ENCODE measurements at regions not wholly inside any gene's neighbourhood (a gene's known extent, or its start where the extent isn't known, plus 50 kb on each side); places are given as distances from the start of the nearest gene placed in this dataset.

GRCh38 chr2:193303464-193303863 is 1108.7 kb upstream of the TMEFF2 start:
- DNase-seq: no peak
- Mint-ChIP-seq H3K27ac (ENCODE audit: unreplicated experiment) (no peak overlapping the region), H3K4me3 (ENCODE audit: unreplicated experiment) (no peak overlapping the region), H3K27me3 (ENCODE audit: insufficient read depth, unreplicated experiment) (no peaks in the 10 kb centered on the region), H3K4me1 (ENCODE audit: low read depth, unreplicated experiment) (no peaks in the 10 kb centered on the region), H3K36me3 (ENCODE audit: insufficient read depth, unreplicated experiment) (no peaks in the 10 kb centered on the region), H3K9me3 (ENCODE audit: unreplicated experiment) (no peaks in the 10 kb centered on the region)
- no peaks in the 10 kb centered on the region for H3K27me3 ChIP-seq (replicated peaks; ENCODE audit: control insufficient read depth, insufficient read depth, low read length)
- TF ChIP-seq CTCF (IDR thresholded peaks at IDR 0.05; ENCODE audit: insufficient read depth in 1 of 2, low read depth in 1 of 2, low read length in 1 of 2, severe bottlenecking in 1 of 2, unreplicated experiment in 1 of 2): no peak
- no peaks in the 10 kb centered on the region for H3K4me1 ChIP-seq
- H3K4me3 ChIP-seq (ENCODE audit: low read depth, low read length): no peak overlapping the region
- BruUV-seq (replicated peaks): no TSS peak
- POLR2A ChIA-PET: no interaction called here
- CTCF ChIA-PET: no interaction called here
- intact Hi-C loops (cut with micrococcal nuclease; ENCODE audit: unreplicated experiment): no loop called here
- H3K36me3 ChIP-seq (ENCODE audit: control insufficient read depth, insufficient read depth, low read length): no peaks in the 10 kb centered on the region
- H3K9me3 ChIP-seq: no peaks in the 10 kb centered on the region

DNA sequence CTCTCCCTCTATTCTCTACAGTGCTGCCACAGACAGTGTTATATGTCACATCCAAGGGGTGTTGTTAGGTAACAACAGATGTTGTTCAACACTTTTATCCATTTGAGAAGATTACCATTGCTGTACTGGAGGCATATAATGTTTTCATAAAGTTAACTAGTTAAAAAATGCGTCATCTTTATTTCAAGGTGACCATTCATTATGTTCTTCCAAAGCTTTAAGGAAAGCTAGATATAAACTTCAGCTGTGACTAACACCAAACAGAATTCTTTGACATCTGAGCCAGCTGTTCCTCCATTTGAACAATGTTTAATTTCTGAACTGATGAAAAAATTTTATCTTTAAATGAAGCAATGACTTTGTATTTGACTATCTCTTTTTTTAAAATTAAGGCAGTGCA is 1099.6 kb upstream of the TMEFF2 start:
- TF ChIP-seq CTCF (IDR thresholded peaks at IDR 0.05; ENCODE audit: insufficient read depth in 1 of 2, low read depth in 1 of 2, low read length in 1 of 2, severe bottlenecking in 1 of 2, unreplicated experiment in 1 of 2): no peak
- no peaks in the 10 kb centered on the region for H3K9me3 Mint-ChIP-seq (ENCODE audit: unreplicated experiment)
- DNase-seq: no peak
- peaks cover 8% of the 10 kb centered on the region for H3K4me1 Mint-ChIP-seq (ENCODE audit: low read depth, unreplicated experiment)
- Histone ChIP-seq H3K4me3 (ENCODE audit: low read depth, low read length) (no peak overlapping the region), H3K4me1 (no peaks in the 10 kb centered on the region), H3K36me3 (ENCODE audit: control insufficient read depth, insufficient read depth, low read length) (no peaks in the 10 kb centered on the region), H3K27me3 (replicated peaks; ENCODE audit: control insufficient read depth, insufficient read depth, low read length) (no peaks in the 10 kb centered on the region), H3K9me3 (no peaks in the 10 kb centered on the region)
- no peak overlapping the region for H3K27ac Mint-ChIP-seq (ENCODE audit: unreplicated experiment)
- ChIA-PET CTCF (no interaction called here), POLR2A (no interaction called here)
- H3K27me3 Mint-ChIP-seq (ENCODE audit: insufficient read depth, unreplicated experiment): no peaks in the 10 kb centered on the region
- intact Hi-C loops (cut with micrococcal nuclease; ENCODE audit: unreplicated experiment): no loop called here
- H3K4me3 Mint-ChIP-seq (ENCODE audit: unreplicated experiment): no peak overlapping the region
- no TSS peak for BruUV-seq (replicated peaks)
- H3K36me3 Mint-ChIP-seq (ENCODE audit: insufficient read depth, unreplicated experiment): no peaks in the 10 kb centered on the region

DNA sequence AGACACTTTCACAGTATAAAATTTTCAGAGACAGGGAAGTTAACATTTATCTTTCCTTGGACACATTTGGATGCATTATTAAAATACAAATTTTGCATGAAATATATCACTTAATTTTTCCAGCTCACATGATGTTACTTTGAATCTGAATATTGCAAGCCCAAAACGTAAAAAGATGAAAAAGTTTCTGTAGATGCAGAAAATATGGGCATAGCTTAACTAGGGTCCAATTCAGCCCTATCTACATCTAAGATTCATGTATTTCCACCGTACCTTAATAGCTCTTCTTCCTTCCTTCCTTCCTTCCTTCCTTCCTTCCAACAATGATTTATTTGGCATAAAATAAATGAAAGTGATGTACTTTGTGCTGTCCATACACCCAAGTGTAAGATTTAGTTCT is 1084.6 kb upstream of the TMEFF2 start:
- intact Hi-C loops (cut with micrococcal nuclease; ENCODE audit: unreplicated experiment): no loop called here
- Mint-ChIP-seq H3K36me3 (ENCODE audit: insufficient read depth, unreplicated experiment) (no peaks in the 10 kb centered on the region), H3K4me1 (ENCODE audit: low read depth, unreplicated experiment) (no peaks in the 10 kb centered on the region), H3K9me3 (ENCODE audit: unreplicated experiment) (no peaks in the 10 kb centered on the region), H3K4me3 (ENCODE audit: unreplicated experiment) (no peak overlapping the region), H3K27ac (ENCODE audit: unreplicated experiment) (no peak overlapping the region), H3K27me3 (ENCODE audit: insufficient read depth, unreplicated experiment) (no peaks in the 10 kb centered on the region)
- POLR2A ChIA-PET: no interaction called here
- CTCF ChIA-PET: no interaction called here
- no peak for DNase-seq
- no peaks in the 10 kb centered on the region for H3K9me3 ChIP-seq
- H3K4me3 ChIP-seq (ENCODE audit: low read depth, low read length): no peak overlapping the region
- BruUV-seq (replicated peaks): no TSS peak
- no peaks in the 10 kb centered on the region for H3K27me3 ChIP-seq (replicated peaks; ENCODE audit: control insufficient read depth, insufficient read depth, low read length)
- no peaks in the 10 kb centered on the region for H3K4me1 ChIP-seq
- H3K36me3 ChIP-seq (ENCODE audit: control insufficient read depth, insufficient read depth, low read length): no peaks in the 10 kb centered on the region
- no peak for TF ChIP-seq CTCF (IDR thresholded peaks at IDR 0.05; ENCODE audit: insufficient read depth in 1 of 2, low read depth in 1 of 2, low read length in 1 of 2, severe bottlenecking in 1 of 2, unreplicated experiment in 1 of 2)
